NCI-H1417 treated with DMSO at 0.1 percent for 48 hours (cell line): ENCODE measurements at regions not wholly inside any gene's neighbourhood (a gene's known extent, or its start where the extent isn't known, plus 50 kb on each side); places are given as distances from the start of the nearest gene placed in this dataset.
"Not testable (repeated sequence)": the region's sequence is repeated elsewhere in the genome, so short reads cannot be mapped to it uniquely, and the experiment has no call there.

Experiments used
- DNase-seq: peaks from one replicate; lab custom pipeline; 2025; lab: John Stamatoyannopoulos, UW

DNA sequence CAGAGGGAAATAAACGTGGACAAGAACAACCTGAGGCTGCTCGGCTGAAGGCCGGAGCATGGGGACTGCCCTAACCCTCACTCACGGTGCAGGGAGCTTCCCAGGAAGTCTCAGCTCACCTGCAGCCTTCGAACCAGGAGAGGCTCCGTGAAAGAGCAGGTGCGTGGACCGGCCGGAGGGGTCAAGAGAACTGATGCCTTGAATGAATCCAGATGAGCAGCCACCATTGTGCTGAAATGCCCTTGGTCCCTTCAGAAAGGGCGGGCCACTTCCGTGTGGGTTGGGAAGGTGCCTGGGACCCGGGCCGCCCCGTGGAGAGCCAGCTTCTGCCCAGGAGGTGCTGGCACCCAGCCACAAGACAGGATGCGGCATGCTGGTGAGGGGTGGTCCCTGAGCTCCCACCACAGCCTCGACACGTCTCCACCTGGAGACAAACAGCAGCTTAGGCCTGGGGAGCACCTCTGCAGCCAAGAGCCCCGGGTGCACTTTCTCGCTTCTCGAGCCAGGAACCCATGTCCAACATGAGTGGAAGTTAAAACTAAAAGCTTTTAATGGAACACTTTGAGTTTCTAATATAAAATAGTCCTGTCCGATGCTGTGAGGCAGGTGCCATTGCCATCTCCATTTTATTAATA lies 83.5 kb downstream of the TTLL2 start:
- no peak for DNase-seq

DNA sequence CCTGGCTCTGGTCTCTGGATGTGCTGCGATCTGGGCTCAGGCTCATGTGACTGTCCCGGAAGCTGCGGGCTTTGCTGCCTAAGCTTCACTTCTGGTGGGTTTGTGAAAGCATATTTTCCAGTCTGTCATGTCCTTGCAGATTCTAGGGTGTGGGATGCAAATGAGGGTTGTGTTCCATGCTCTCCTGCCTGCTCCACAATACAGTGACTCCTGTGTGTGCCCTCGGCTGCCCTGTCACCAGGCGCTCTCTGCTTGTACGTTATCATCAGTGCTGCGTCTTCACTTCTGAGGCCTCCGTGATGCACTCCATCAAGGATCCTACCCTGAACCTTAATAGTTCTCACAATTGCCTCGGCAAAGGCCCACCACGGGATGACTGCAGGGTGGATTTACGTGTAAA lies 84.2 kb downstream of the TTLL2 start:
- DNase-seq, result no peak

DNA sequence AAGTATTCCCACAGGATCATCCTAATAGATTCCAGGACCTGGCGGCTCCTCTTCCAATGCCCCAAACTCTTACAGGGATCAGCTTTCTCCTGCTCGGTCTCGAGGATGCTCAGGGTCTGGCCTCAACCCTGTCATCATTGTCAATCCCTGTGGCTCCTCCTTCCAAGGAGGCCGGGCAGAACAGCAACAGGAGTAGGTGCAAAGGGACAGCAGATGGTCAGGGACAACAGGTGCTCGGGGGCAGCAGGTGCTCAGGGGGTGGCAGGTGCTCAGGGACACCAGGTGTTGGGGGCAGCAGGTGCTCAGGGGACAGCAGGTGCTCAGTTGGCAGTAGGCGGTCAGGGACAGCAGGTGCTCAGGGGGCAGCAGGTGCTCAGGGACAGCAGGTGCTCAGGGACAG lies 84.8 kb downstream of the TTLL2 start:
- no peak for DNase-seq

DNA sequence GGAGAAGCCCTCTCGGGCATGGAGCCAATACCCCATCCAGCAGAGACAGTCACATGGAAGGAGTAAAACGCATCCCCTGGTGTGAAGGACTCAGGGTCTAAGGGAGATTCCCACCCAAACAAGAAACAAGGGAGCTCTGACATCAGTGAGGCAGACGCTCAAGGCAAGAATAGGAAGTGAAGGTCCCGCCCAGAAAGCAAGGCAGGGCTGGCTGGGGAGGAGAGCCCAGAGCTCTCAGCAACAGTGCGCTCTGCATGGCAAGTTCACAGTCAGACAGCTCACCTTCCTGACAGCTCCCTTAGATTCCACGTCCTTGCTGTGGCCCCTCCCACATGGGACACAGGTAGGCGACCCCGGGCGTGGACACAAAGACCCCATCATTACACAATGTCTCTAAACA lies 85.6 kb downstream of the TTLL2 start:
- no peak for DNase-seq

DNA sequence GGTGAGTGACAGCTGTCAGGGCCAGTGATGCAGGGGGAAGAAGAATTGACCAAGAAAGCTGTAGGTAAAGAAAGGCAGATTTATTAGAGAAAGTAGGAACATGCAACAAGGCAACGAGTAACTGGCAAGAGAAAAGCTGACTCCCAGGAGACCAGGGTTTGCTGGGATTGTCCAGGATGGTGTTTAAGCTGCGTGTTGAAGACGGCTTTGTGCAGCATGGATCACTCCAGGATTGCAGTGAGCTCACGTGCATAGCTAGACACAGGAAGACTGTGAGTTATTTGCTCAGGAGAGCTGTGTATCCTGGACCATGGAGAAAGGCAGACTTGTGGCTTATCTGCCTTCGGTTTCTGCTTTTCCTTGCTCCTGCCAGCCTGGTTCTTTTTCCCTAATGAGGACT lies 87.6 kb downstream of the TTLL2 start:
- DNase-seq, result no peak

DNA sequence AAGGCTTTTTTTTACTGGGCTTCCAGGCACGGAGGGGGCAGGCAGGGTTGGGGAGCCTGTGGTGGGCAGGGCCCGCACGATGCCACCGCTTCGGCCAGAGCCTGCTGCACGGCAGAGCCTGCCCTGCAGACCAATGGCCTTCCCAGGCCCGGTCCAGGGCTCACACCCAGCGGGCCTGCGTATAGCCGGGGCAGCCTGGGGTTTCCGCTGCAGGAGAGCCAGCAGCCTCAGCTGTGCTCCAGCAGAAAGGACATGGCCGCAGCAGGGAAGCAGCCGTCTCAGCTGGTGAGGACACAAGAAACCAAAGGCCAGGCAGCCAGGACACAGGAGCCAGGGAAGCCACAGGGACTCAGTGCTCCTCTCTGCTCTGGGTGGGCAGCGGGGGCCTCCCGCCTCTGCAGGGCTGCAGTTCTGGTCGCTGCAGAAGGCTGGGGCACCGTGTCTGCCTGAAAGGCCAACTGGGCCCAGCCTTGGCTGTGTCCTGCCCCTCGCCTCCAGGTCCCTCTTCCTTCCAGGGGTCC lies 90.6 kb downstream of the TTLL2 start:
- no peak for DNase-seq

DNA sequence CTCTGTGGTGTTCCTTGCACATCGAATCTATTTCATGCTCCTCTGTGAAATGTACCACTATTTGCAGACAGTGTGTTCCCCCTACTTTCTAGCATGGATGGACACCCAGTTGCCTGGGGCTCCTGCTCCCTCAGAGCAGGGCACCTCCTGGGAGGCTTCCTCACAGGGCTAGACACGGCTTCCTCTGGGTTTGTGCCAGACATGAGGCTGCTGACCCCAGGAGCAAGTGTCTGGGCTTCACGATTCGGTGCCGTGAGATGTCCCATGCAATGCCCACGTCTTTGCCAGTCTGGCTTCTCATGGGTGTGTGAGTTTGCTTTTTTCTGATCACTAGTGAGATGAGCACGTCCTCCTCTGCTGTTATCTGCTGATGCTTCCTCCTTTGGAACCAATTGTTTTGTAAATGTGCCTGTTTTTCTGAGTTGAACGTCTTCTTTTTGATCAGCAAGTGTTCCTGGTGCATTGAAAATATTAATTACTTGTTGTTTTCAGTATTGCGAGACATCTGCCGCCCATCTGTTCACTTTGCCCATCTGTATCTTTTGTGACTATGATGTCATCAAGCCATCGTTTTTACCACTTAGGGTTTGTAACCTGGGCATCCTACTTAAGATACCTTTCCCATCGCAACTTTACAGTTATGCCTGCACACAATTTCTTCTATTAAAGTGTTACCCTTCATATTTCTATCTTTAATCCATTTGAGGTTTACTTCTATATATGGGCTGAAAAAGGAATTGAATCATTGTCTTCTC lies 92.0 kb downstream of the TTLL2 start:
- DNase-seq, result no peak

DNA sequence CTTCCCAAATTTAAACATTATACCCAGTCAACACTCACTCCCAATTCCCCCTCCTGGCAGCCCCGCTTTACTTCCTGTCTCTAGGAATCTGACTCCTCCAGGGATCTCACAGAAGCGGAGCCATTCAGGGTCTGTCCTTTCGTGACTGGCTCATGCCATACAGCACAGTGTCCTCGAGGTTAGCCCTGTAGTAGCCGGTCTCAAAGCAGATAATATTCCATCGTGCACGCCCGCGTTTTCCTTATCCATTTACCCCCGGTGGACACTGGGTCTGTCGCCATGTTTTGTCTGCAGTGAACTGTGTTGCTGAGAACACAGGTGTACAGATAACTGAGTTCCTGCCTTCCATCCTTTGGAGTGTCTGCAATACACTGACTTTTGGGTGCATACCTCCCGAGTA lies 95.3 kb downstream of the TTLL2 start:
- DNase-seq, result no peak

DNA sequence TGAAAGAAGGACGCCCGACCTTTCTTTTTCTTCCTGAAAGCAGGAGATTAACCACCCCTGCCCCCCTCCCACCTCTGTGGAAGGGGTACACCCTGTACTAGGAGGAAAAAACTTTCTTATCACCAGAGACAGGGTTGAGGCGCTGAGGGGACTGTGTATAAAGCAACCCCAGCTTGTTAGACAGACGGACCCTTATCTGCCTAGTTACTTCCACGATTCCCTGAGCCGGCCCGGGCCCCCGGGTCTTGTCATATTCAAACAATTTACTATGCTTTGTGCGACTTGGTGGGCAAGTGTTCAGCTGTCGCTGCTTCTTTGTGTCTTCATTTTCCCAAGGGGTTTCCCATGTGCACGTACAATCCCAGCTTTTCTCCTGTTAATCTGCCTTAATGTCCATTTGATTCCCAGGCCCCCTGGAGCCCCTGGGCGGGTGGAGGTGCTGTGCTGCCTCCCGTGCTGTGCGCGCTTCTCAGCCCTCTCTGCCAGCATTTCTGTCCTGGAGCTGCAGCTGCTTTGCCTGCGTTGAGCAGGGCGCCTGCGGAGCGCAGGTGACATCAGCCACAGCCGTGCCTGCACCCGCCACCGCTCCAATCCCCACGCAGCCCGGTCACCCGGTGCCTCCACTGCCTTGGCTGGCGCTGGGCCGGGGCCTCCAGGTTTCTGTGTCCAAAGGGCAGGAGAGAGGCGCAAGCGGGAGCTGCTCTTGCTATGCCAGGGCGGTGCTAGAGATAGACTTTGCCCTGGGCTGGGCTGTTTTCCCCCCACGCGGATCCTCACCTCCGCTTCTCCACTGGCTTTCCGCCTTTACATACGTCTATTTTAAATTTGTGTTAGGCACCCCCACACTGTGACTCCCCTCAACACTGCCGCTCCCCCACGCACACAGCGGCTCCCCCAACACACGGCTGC lies 96.2 kb downstream of the TTLL2 start:
- no peak for DNase-seq

DNA sequence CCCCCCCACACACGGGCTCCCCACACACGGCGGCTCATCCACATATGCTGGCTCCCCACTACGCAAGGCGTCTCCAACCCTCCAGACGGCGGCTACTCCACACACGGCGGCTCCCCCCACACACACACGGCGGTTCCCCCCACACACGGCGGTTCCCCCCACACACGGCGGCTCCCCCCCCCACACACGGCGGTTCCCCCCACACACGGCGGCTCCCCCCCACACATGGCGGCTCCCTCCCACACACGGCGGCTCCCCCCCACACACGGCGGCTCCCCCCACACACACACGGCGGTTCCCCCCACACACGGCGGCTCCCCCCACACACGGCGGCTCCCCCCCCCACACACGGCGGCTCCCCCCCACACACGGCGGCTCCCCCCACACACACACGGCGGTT lies 97.1 kb downstream of the TTLL2 start:
- DNase-seq, result not testable (repeated sequence)

DNA sequence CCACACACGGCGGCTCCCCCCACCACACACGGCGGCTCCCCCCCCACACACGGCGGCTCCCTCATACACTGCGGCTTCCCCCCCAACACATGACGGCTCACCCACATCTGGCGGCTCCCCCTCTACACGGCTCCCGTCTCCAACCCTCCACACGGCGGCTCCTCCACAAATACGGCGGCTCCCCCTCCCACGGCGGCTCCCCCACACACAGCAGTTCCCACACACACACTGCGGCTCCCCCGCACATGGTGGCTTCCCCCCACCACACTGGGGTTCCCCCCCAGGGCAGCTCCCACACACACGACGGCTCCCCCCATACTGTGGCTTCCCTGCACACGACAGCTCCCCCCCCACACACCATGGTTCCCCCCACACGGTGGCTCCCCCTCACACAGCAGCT lies 98.0 kb downstream of the TTLL2 start:
- DNase-seq, result no peak

DNA sequence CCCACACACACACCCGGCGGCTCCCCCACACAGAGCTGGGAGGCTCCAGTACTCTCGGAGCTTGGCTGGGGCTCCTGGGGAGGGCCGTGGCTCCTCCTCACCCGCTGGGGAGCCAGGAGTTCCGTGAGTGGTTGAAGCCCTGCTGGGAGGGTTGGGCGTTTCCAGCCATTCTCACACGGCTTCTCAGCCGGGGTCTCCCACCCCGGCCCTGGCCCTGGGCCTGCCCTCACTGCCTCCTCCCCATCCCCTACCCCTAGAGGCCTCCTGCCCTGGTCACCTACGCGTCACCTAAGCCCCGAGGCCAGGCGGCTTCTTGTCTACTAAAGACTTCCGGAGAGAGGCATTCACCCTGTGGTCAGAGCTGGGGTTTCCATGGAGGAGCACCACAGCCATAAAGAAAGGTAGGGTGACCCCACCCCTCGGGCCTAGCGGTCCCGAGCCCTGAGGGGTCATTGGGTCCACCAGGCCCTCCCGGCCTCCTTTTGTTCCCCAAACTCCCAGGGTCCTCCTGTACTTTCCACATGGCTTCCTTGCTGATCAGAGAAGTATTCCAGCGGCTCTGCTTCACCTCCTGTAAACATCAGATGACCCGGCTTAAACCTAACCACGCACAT lies 99.3 kb downstream of the TTLL2 start:
- DNase-seq, result no peak

DNA sequence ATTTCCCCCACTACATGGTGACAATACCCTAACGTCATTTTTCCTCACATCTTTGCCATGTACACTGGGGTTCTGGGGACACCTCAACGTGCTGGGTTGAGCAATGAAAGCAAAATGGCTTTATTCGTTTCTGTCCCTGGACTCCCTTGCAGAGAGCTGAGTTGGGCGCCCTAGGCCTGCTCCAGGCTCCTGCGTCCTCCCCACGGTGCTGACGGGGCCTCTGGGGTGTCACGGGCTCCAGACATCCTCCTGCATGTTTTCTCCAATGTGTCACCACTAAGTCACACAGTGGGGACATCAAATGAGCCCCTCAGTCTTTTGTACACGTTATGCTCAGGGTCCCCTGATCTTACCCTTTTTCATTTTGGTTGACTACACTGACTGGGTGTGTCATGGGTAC lies 99.8 kb downstream of the TTLL2 start:
- no peak for DNase-seq

DNA sequence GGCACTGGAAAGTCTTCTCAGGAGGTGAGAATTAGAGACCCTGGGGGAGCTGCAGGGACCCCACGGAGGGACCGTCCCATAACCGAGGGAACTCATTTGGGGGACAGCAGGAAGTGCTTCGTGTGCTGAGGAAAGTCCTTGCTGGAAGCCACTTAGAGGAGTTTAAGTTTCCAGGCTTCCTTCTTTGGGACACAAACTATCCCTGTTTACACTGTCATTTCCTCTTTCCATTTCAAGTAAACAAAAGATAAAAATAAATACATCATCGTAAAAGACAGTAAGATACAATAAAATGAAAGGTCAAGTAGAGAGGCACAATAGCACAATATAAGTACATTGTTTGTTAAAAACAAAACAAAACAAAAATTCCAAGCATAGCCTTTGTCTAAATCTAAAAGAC lies 101.2 kb downstream of the TTLL2 start:
- DNase-seq, result no peak

DNA sequence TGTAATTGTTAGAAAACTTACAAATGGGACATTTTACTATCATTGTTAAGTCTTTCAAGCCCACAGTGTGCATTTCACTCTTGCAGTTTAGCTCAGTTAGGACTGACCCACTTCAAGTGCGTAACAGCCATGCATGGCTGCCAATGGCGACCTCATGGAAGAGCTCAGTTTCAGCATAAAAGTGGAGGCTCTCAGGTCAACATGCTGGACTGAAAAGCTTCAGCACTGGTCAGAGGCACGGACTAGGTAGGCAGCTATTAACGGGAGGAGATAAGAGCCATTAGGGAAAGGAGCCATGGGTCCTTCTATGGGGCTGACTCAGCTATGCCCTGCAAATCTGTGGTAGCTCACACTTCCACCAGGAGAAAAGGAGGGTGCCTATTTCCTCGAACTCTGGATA lies 101.8 kb downstream of the TTLL2 start:
- no peak for DNase-seq

DNA sequence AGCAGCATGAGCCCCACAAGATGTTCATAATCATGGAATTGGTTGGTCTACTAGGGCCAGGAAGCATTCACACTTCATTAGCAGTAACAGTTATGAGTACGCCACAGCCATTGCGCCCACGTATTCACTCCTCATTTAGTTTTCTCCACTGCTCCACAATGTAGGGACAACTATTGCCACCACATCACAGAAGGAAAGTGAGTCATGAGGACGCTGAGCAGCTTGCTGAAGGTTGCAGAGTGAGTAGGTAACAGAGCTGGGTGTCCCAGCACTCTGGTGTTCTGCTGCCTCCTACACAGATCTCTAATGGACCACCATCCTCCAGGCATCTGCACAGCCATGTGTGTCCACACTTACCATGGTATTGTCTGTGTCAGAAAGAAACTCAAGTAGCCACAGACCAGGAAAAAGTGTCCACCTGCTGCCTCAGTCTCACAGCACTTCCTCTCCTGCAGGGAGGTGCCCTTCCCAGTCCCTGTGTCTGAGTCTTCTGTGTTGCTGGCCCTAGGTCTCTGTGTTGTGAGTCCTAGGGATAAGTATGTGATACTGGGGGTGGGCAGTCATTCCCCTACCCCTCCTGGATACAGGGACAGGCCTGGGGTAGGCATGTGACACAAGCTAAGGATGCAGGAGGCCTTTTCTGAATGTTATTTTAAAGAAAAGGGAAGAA lies 103.9 kb downstream of the TTLL2 start:
- DNase-seq, result no peak

DNA sequence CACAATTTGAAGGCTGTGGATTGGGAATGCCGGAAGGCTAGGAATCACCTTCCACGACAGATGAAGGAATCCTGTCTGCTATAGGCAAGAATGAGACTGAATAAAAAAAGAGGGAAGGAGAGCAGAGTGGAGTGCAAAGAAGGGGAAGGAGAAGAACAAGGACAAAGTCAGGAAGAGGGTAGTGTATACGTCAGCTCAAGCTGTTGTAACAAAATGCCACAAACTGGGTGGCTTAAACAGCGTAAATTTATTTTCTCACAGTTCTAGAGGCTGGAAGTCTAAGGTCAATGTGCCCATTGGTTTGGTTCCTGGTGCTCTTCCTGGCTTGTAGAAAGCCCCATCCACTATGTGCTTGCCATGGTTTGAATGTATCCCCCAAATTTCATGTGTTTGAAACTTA lies 104.5 kb downstream of the TTLL2 start:
- no peak for DNase-seq

DNA sequence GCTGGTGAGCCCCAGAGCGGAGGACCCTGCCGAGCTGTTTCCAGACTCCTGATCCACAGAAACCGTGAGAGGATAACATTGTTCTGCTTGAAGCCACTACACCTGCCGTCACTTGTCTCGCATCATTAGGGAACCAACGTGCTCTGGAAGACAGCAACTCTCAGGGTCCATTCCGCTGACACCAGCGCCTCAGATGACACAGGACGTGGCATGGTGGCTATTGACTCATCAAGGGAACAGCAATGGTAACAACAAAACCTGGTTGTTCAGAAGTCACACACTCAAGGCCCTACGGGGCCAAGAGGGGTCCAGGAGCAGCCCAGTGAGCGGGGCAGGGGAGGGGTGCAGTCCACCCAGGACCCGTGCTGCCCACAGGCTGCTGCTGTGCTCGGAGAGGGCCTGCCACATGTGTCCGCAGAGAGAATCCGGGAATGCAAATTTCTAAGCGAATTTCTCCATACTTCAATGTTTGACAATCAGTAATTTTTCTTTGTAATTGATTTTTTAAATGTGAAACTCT lies 110.4 kb downstream of the TTLL2 start:
- no peak for DNase-seq

DNA sequence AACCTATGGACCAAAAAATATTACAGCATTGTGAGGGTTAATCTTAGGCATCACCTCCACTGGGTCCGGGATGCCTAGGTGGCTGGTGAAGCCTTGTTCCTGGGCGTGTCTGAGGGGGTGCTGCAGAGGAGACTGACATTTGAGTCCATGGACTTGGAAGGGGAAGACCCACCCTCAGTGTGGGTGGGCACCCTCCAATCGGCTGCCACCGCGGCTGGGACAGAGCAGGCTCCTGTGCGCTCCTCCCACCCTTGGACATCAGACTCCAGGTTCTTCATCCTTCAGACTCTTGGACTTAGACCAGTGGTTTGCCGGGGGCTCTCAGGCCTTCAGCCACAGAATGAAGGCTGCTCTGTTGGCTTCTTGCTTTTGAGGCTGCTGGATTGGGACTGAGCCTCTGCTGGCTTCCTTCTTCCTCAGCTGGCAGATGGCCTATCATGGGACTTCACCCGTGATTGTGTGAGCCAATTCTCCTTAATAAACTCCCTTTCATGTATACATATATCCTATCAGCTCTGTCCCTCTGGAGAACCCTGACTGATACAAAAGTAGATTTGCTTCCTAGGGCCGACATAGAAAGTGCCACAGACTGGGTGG lies 113.1 kb downstream of the TTLL2 start:
- no peak for DNase-seq

DNA sequence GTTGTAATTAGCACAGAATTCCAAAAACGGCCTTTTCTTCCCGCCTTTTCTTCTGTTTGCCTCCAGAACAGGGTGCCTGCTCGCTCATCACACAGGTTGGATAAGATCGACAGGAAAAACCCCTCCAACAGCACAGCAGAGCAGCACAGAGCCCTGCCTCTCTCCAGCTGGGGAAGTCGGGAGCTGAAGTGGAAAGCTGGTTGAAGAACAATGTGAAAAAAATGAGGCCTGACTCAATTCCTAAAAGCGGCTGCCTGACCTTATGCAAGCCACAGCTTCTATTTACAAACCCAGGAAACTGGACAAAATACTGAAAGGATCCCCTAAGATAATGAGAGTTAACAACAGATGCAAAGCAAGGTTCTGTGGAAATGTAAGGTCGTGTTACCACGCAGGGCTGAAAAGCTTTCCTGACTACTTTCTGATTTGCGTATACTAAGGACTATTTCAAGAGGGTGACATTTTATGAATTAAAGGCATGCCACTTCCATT lies 116.9 kb downstream of the TTLL2 start:
- no peak for DNase-seq

DNA sequence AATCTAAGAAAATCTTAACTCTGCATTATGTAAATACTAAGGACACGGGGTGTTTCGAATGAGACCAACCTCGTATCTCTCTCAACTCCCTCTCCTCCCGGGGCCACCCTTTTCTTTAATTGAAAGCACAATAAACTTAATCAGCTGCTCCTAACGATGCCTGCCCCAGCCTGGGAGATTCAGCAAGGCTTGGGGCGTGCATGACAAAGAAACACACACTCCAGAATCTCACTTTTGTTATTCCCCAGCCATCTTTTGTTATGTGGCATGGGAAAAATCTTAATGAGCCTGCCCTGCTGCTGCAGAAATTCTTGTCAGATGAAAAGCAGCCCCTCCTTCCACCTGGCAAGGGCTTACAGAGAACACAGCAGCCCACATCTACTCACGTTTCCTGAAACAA lies 117.4 kb downstream of the TTLL2 start:
- DNase-seq, result no peak
